AG10803 (cell line): ENCODE measurements at regions not wholly inside any gene's neighbourhood (a gene's known extent, or its start where the extent isn't known, plus 50 kb on each side); places are given as distances from the start of the nearest gene placed in this dataset.
"Not testable (repeated sequence)": the region's sequence is repeated elsewhere in the genome, so short reads cannot be mapped to it uniquely, and the experiment has no call there.

Experiments used
- DNase-seq: peaks from one replicate; pipeline ENCODE4 v3.0.0; 2010; ENCODE audit warnings: low read depth
- H3K4me3 ChIP-seq: 2 replicates; pipeline ENCODE4 v1.5.1; 2011; ENCODE audit warnings: mild to moderate bottlenecking, low read length, control low read depth
- TF ChIP-seq, protein P1 (sequence below): conservative IDR thresholded peaks from 2 replicates; pipeline ENCODE4 v1.5.1; 2011; ENCODE audit warnings: mild to moderate bottlenecking, low read length, control low read depth, inconsistent platforms

DNA sequence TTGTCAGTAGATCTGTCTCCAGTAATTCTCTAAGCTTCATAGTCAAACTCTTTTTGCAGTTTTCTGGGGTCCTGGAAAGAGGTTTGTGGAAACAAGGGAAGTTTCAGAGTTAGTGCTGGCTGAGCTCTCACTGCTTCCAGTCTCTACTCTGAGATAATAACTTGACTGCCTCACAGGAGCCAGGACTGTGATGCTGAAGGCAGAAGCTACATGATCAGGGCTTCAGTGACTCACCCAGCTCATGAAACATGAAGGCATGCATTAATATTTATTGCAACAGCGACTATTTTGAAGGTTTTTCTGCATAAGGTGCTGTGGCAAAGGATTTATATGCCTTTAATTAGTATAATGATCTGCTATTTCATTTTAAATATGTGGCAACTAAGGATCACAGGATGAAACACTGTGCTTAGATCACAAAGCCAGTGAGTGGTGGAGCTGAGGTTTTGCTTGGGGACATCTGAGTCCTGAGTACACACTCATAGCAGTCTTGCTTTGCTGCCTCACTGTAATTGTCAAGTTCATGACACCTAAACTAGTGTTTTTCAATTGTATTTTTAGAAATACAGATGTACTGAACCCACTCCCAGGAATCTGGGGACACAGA is 448.4 kb upstream of the GCFC2 start:
- no peak for DNase-seq
- TF ChIP-seq, protein P1, sequence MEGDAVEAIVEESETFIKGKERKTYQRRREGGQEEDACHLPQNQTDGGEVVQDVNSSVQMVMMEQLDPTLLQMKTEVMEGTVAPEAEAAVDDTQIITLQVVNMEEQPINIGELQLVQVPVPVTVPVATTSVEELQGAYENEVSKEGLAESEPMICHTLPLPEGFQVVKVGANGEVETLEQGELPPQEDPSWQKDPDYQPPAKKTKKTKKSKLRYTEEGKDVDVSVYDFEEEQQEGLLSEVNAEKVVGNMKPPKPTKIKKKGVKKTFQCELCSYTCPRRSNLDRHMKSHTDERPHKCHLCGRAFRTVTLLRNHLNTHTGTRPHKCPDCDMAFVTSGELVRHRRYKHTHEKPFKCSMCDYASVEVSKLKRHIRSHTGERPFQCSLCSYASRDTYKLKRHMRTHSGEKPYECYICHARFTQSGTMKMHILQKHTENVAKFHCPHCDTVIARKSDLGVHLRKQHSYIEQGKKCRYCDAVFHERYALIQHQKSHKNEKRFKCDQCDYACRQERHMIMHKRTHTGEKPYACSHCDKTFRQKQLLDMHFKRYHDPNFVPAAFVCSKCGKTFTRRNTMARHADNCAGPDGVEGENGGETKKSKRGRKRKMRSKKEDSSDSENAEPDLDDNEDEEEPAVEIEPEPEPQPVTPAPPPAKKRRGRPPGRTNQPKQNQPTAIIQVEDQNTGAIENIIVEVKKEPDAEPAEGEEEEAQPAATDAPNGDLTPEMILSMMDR, result no peak
- H3K4me3 ChIP-seq, result no peak overlapping the region

DNA sequence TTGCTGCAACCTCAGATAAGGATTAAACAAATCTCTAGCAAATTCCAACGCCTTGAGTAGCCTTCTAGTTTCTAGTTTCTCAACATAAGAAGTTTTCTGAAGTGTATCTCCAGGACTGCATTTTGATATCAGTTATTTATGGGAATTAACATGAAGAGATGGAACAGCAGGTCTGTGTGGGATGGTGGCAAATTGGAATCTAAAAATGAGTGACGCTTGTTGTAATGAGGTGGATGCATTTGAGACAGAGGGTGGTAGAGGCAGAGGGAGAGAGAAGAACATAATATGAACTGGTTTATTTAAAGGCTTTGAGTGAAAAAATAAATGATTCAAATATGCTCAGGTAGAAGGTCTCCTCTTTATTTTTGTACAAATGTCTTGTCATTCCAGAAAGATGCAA is 446.8 kb upstream of the GCFC2 start:
- no peak for DNase-seq
- H3K4me3 ChIP-seq, result no peak overlapping the region
- TF ChIP-seq, protein P1, result no peak

DNA sequence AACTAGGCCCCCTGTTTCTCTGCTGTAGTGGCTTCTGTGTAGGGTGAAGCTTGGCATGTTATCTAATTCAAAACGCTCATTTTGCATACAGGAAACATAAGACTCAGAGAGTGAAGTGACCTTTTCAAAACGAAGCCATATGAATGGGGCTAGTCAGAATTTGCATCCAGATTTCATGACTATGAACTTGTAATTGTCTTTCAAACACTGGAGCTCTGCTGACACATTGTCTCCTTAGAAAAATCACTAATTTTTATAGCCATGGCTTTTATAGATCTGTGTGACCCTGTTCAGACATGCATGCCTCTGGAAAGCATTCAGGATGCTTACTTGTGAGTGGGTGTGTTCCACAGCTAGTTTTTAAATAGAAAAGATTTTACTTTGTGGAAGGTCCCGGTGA is 444.3 kb upstream of the GCFC2 start:
- no peak for DNase-seq
- no peak overlapping the region for H3K4me3 ChIP-seq
- TF ChIP-seq, protein P1, result no peak

DNA sequence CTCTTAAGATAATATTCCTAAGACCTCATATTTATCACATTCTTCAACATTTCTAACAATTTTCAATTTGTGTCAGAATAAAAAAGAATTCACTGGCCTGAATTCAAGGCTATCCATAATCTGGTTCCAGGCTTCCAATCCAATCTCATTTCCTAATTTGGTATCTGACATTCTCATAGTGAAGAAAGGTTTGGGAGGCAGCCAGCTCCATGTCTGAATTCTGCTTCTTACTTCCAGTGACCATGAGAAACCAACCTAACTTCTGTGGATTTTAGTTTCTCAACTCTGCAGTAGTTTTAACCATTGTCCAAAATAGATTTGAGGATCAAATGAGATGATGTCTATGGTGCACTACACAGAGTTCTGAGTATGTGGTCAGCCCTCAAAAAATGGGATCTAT is 439.1 kb upstream of the GCFC2 start:
- DNase-seq, result no peak
- TF ChIP-seq, protein P1, result no peak
- H3K4me3 ChIP-seq, result no peak overlapping the region

DNA sequence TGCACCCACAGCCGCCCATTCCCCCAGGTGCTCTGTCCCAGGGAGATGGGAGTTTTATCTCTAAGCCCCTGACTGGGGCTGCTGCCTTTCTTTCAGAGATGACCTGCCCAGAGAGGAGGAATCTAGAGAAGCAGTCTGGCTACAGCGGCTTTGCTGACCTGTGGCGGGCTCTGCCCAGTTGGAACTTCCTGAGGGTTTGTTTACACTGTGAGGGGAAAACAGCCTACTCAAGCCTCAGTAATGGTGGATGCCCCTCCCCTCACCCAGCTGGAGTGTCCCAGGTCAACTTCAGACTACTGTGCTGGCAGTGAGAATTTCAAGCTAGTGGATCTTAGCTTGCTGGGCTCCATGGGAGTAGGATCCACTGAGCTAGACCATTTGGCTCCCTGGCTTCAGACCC is 428.6 kb upstream of the GCFC2 start:
- H3K4me3 ChIP-seq, DNase-seq: not testable (repeated sequence)

DNA sequence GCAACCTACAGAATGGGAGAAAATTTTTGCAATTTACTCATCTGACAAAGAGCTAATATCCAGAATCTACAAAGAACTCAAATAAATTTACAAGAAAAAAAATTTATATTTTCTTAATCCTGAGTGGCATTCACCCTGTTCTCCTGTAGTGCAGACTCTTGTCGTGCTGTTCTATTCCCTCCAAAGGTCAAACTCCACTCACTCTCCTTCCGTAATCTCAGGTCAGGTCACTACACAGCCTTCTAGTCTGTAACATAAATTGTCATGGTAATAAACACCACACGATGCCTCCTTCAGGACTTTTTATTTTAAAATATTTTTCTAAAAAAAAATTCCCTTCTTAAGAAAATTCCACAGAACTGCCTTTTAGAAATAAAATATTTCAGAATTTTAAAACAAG is 417.9 kb upstream of the GCFC2 start:
- TF ChIP-seq, protein P1, result no peak
- DNase-seq, result no peak
- no peak overlapping the region for H3K4me3 ChIP-seq

DNA sequence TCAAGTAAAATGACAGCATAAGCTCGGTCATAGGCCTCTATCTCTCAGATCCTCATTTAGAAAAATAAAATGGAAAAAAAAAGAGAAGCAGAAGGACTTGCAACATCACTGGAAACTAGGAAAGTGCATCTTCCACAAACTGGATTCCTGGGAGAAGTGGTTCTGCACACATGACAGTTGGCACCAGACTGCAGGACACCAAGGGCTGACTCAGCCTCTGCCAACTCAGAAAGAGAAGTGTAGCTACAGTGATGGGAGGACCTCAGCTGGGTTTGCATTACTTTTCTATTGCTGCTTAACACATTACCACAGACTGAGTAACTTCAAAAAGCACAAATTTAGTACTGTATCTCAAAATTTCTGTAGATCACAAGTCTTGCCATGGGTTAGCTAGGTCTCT is 409.5 kb upstream of the GCFC2 start:
- TF ChIP-seq, protein P1, result no peak
- no peak overlapping the region for H3K4me3 ChIP-seq
- DNase-seq, result no peak

DNA sequence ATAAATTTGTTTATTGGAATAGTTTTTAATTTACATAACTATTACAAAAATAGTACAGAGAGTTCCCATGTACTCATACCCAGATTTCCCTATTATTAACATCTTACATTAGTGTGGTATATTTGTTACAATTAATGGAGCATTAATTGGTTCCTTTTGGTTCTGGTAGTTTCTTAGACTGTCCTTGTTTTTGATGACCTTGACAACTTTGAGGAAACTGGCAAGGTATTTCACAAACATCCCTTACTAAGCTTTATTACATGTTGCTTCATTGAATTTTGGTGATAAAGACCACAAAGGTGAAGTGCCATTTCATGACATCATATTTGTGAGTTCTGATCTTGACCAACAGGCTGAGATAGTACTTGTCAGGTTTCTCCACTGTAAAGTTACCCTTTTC is 379.0 kb upstream of the GCFC2 start:
- TF ChIP-seq, protein P1, result no peak
- no peak for DNase-seq
- H3K4me3 ChIP-seq, result no peak overlapping the region
